GM12874 (cell line): ENCODE measurements at regions not wholly inside any gene's neighbourhood (a gene's known extent, or its start where the extent isn't known, plus 50 kb on each side); places are given as distances from the start of the nearest gene placed in this dataset.
A peak's percentile ranks its signal among the peaks of the same experiment; 100 is the strongest.

ENCODE experiments used
- CTCF ChIP-seq: IDR thresholded peaks from 2 replicates; pipeline ENCODE4 v1.5.1; 2011; ENCODE audit warnings: low read depth, mild to moderate bottlenecking, control low read depth, low read length, moderate library complexity; ENCODE audit not compliant: insufficient read depth

DNA sequence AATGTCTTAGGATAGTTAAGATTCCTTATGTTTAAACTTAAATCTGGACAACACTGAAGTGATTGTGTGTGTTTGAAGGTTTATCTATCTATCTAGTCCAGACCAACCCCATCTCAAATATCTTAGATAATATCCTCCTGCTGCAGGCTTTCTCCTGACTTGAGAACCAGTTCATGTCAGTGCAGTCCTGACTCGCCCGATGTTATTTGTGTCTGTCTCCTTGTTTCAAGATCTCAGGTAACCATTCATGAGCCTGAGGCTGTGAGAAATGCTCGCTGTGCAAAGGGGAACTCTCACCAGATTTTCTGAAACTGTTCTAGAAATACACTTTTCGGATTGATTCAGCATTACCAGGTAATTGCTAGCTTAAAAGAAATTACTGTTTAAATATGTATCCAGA, 356.2 kb downstream of the SNAPC1 start:
- no peak for TF ChIP-seq CTCF

- TF ChIP-seq CTCF: no peak
Observed at GRCh38 chr14:62118871-62119270, 356.7 kb downstream of the SNAPC1 start.

DNA sequence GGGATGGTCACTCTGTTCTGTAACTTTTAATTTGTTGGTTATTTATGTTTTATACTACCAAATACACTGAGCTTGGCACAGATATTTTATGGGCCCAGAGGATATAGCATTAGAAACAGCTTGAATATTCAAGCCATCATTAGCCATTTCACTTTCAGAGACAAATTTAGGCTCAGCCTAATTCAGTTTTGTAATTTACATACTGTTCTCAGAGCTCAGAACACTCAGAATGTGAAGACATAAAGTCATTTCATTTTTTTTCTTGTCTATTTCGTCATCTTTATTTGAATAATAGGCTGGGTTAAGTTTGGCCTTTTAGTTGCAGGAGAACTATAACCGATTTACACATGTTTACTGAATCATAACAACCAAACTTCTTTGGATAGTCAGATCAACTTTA, 361.7 kb downstream of the SNAPC1 start:
- TF ChIP-seq CTCF: no peak

GRCh38 chr14:62125793-62126192, 363.6 kb downstream of the SNAPC1 start:
- no peak for TF ChIP-seq CTCF

DNA sequence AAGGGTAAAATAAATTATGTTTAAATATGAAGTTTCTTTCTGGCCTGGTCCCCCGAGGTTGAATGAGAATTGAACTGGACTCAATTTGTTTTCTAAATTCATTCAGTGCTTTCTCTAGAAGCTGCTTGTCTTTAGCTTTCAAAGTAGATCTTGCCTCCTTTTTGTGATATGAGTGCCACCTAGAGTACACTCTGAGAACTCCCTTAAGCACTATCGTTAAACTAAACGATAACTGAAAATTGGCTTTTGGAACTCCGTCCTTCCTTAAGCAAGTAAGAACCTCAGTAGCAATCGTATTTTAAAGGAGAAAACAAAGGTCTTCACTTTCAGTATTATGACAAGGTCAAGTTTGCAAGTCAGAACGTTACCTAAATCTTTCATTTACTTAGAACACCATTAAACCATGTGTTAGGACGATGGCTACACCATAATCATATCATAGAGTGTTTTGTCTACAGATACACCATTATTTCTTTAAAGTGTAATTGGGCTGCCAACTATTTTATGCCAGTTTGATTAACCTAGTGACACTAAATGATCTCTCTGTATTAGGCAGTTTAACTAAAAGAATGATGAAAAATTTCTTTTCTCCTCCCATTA, 364.8 kb downstream of the SNAPC1 start:
- TF ChIP-seq CTCF: peak; percentile 59

- TF ChIP-seq CTCF: no peak
Observed at GRCh38 chr14:62130441-62130840, 368.2 kb downstream of the SNAPC1 start.

DNA sequence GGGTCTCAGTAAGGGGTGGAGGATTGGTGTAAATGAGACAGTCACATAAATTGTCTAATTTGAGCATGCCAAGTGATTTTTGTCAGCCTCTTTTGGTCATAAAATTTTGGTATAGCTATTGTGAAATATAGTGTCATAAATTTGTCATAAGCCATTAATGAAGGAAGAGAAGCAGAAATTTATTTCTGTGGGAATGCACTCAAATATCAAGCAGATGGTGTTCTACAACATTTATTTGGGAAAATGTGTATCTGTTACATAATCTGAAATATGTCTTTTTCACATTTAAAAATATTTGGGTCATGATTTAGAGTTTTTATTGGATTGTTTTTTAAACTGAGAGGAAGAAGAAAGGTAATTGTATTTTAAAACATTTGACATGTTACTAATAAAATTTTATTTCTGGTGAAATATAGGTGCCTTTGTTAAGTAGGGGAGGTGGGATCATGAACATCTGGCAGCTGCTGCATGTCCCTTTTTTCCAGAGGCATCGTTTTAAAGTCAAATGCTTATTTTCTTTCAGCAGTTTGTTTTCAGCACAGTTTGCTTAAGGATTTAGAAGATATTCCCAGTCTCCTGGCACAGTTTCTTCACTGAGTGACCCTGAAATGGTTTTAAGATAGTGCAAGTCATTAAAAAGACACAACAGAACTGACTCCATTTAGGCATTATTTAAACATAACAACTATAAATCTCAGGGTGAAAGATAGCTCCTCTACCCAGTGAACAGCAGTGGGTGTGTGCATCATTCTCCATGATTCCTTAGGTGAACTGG, 371.7 kb downstream of the SNAPC1 start:
- TF ChIP-seq CTCF: no peak
